ENCODE measurements at regions not wholly inside any gene's neighbourhood (a gene's known extent, or its start where the extent isn't known, plus 50 kb on each side); places are given as distances from the start of the nearest gene placed in this dataset.

- H3K27me3 ChIP-seq = no peaks in the 10 kb centered on the region
- H3K4me1 ChIP-seq = no peaks in the 10 kb centered on the region
- no peak for DNase-seq
- no peak for TF ChIP-seq CTCF (IDR thresholded peaks at IDR 0.05)
- no peaks in the 10 kb centered on the region for H3K36me3 ChIP-seq
- no peaks in the 10 kb centered on the region for H3K9me3 ChIP-seq
- intact Hi-C loops (cut with DNase I) = no loop called here
- H3K4me3 ChIP-seq = no peak overlapping the region
- H3K9ac ChIP-seq (ENCODE audit: low read depth in 2 of 2, low read length in 2 of 2) = no peak overlapping the region
- no peak overlapping the region for H3K27ac ChIP-seq
Observed at GRCh38 chr5:23820765-23821471, 313.5 kb downstream of the PRDM9 start.

- intact Hi-C loops (cut with DNase I) = no loop called here
- H3K9me3 ChIP-seq = no peaks in the 10 kb centered on the region
- DNase-seq = no peak
- no peak overlapping the region for H3K4me3 ChIP-seq
- no peak for TF ChIP-seq CTCF (IDR thresholded peaks at IDR 0.05)
- no peaks in the 10 kb centered on the region for H3K4me1 ChIP-seq
- no peak overlapping the region for H3K9ac ChIP-seq (ENCODE audit: low read depth in 2 of 2, low read length in 2 of 2)
- H3K27ac ChIP-seq = no peak overlapping the region
- H3K36me3 ChIP-seq = no peaks in the 10 kb centered on the region
- no peaks in the 10 kb centered on the region for H3K27me3 ChIP-seq
Observed at GRCh38 chr5:23823521-23823920, 316.1 kb downstream of the PRDM9 start.

- Histone ChIP-seq H3K4me3 (no peak overlapping the region), H3K9ac (ENCODE audit: low read depth in 2 of 2, low read length in 2 of 2) (no peak overlapping the region), H3K27me3 (no peaks in the 10 kb centered on the region), H3K4me1 (no peaks in the 10 kb centered on the region), H3K27ac (no peak overlapping the region), H3K9me3 (no peaks in the 10 kb centered on the region), H3K36me3 (no peaks in the 10 kb centered on the region)
- intact Hi-C loops (cut with DNase I) = no loop called here
- no peak for TF ChIP-seq CTCF (IDR thresholded peaks at IDR 0.05)
- no peak for DNase-seq
Observed at GRCh38 chr5:23825196-23825595, 317.8 kb downstream of the PRDM9 start.

GRCh38 chr5:23840083-23840482 is 332.7 kb downstream of the PRDM9 start:
- no peaks in the 10 kb centered on the region for H3K27me3 ChIP-seq
- no peaks in the 10 kb centered on the region for H3K36me3 ChIP-seq
- H3K4me1 ChIP-seq = no peaks in the 10 kb centered on the region
- no peak overlapping the region for H3K4me3 ChIP-seq
- no peak for DNase-seq
- no peak overlapping the region for H3K9ac ChIP-seq (ENCODE audit: low read depth in 2 of 2, low read length in 2 of 2)
- TF ChIP-seq CTCF (IDR thresholded peaks at IDR 0.05) = no peak
- H3K27ac ChIP-seq = no peak overlapping the region
- no peaks in the 10 kb centered on the region for H3K9me3 ChIP-seq
- intact Hi-C loops (cut with DNase I) = no loop called here

- no peak overlapping the region for H3K27ac ChIP-seq
Observed at GRCh38 chr5:23864786-23865185, 357.4 kb downstream of the PRDM9 start.

More at GRCh38 chr5:23864786-23865185, 357.4 kb downstream of the PRDM9 start:
- DNase-seq = no peak
- Histone ChIP-seq H3K36me3 (no peaks in the 10 kb centered on the region), H3K9ac (ENCODE audit: low read depth in 2 of 2, low read length in 2 of 2) (no peak overlapping the region), H3K4me3 (no peak overlapping the region), H3K4me1 (no peaks in the 10 kb centered on the region), H3K27me3 (no peaks in the 10 kb centered on the region), H3K9me3 (no peaks in the 10 kb centered on the region)
- TF ChIP-seq CTCF (IDR thresholded peaks at IDR 0.05) = no peak
- intact Hi-C loops (cut with DNase I) = no loop called here
